ENCODE measurements at regions not wholly inside any gene's neighbourhood (a gene's known extent, or its start where the extent isn't known, plus 50 kb on each side); places are given as distances from the start of the nearest gene placed in this dataset.

DNA sequence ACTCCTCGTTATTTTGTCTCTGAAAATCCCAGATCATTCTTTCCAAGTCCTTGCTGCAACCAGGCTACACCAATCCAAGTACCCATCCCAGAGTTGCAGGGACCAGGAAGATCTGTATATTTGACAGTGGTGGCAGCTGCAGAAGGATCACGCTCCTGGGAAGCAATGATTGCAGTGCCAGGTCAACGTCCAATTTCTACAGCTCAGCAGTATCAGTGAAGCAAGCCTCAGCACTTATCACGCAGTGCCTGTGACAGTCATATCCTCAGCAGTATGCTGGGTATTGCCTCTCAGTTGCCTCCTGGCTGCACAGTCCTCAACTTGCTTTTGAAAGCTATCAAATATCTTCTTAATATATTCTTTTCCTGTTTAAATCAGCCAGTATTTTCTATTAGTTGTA lies 66.7 kb downstream of the BARHL2 start:
- no peak overlapping the region for H3K4me3 ChIP-seq (ENCODE audit: low read depth, low read length)
- in situ Hi-C loops (cut with HindIII; ENCODE audit: low sequenced_read_pairs): no loop called here
- no peak for TF ChIP-seq CTCF (IDR thresholded peaks at IDR 0.05; ENCODE audit: low read depth, low read length, missing control alignments)
- no peak for DNase-seq (ENCODE audit: low read depth)

DNA sequence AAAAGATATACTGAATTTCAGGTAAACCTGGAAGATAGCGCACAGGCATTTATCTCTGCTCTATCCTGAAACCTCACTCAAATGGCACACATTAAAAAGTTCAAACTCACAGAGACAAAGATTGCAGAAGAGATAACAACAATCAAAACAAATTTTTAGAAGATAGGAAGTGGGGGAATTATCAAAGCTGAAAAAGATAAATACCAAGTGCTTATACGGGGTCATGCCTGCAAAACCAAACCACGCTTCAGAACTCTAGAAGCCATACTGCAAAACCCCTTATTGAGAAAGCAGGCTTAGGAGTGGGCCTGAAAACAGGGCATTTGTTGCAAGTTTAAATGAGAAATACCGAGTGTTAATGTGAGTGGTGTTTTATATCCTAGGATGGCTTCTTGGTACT lies 76.8 kb downstream of the BARHL2 start:
- H3K4me3 ChIP-seq (ENCODE audit: low read depth, low read length): no peak overlapping the region
- in situ Hi-C loops (cut with HindIII; ENCODE audit: low sequenced_read_pairs): no loop called here
- TF ChIP-seq CTCF (IDR thresholded peaks at IDR 0.05; ENCODE audit: low read depth, low read length, missing control alignments): no peak
- DNase-seq (ENCODE audit: low read depth): no peak

- in situ Hi-C loops (cut with HindIII; ENCODE audit: low sequenced_read_pairs): no loop called here
These were observed 94.4 kb downstream of the BARHL2 start for GRCh38 chr1:90622666-90623065.

DNA sequence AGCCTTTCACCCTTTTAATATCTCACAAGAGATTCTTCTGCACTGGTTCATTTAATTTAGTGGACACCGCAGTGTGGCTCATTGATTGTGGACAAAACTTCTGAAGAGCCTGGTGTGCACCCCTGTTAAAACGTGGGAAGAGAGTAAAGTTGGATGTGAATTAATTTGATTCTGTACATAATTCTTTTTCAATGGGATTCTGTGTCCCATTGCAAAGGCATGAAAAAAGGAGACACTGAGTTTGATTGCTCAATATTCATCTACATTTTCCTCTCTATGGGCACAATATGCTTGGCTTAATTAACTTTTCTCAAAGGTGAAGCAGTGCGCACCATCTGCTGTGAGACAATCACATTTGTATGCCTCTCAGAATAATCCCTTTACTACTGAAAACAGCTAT lies 95.1 kb downstream of the BARHL2 start:
- in situ Hi-C loops (cut with HindIII; ENCODE audit: low sequenced_read_pairs): no loop called here
- no peak for DNase-seq (ENCODE audit: low read depth)
- H3K4me3 ChIP-seq (ENCODE audit: low read depth, low read length): no peak overlapping the region
- TF ChIP-seq CTCF (IDR thresholded peaks at IDR 0.05; ENCODE audit: low read depth, low read length, missing control alignments): no peak

More at GRCh38 chr1:90622666-90623065, 94.4 kb downstream of the BARHL2 start:
- DNase-seq (ENCODE audit: low read depth): no peak
- no peak for TF ChIP-seq CTCF (IDR thresholded peaks at IDR 0.05; ENCODE audit: low read depth, low read length, missing control alignments)
- no peak overlapping the region for H3K4me3 ChIP-seq (ENCODE audit: low read depth, low read length)

DNA sequence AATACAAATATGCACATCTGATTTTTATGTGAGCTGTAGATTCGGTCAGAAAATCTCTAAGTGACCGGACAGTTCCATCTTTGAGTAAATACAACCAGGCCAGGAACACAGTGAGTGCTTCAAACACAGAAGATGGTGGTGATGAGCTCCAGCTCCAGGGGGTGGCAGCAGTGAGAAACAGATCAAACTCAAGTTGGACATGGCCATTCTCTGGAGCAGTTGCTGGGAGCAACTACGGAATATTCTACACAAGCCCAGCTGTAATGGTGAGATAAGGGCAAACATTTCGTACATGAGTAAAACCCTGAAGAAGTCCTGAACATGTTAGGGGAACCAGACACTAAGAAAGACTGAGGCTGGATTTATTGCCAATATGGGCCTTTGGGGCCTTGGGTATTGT lies 100.7 kb downstream of the BARHL2 start:
- TF ChIP-seq CTCF (IDR thresholded peaks at IDR 0.05; ENCODE audit: low read depth, low read length, missing control alignments): peak; percentile 13
- in situ Hi-C loops (cut with HindIII; ENCODE audit: low sequenced_read_pairs): no loop called here
- DNase-seq (ENCODE audit: low read depth): no peak
- no peak overlapping the region for H3K4me3 ChIP-seq (ENCODE audit: low read depth, low read length)

GRCh38 chr1:90614872-90615271 lies 102.2 kb downstream of the BARHL2 start:
- H3K4me3 ChIP-seq (ENCODE audit: low read depth, low read length): no peak overlapping the region
- in situ Hi-C loops (cut with HindIII; ENCODE audit: low sequenced_read_pairs): no loop called here
- TF ChIP-seq CTCF (IDR thresholded peaks at IDR 0.05; ENCODE audit: low read depth, low read length, missing control alignments): peak; percentile 37
- no peak for DNase-seq (ENCODE audit: low read depth)

DNA sequence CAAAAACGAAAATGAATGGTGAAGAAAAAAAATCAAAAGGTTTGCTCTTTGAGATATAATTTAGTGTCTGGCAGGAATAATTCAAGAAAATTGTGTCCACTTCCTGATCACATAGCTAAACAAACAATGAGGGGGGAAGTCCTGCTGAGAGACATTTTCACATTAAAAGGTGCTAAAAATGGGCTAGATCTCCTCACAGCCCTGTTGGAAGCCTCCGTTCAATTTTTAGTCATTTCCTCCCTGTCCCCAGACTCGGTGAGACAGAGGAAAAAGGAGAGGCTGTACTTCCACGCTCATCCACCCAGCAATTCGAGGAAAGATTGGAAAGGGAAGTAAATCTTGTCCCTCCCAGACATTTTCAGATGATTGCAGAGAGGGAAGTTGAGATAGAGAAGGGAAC lies 103.7 kb downstream of the BARHL2 start:
- in situ Hi-C loops (cut with HindIII; ENCODE audit: low sequenced_read_pairs): no loop called here
- DNase-seq (ENCODE audit: low read depth): no peak
- no peak for TF ChIP-seq CTCF (IDR thresholded peaks at IDR 0.05; ENCODE audit: low read depth, low read length, missing control alignments)
- H3K4me3 ChIP-seq (ENCODE audit: low read depth, low read length): no peak overlapping the region

Data from astrocyte of the cerebellum (primary cell).